GM21367 (cell line): ENCODE measurements at regions not wholly inside any gene's neighbourhood (a gene's known extent, or its start where the extent isn't known, plus 50 kb on each side); places are given as distances from the start of the nearest gene placed in this dataset.

Experiments used
- ATAC-seq: cut with Tn5 transposase; IDR thresholded peaks from one replicate; pipeline ENCODE4 v1.9.1; 2021; ENCODE audit not compliant: unreplicated experiment

- ATAC-seq = no peak
Measured at GRCh38 chr6:71114986-71115385, 158.1 kb upstream of the B3GAT2 start.

DNA sequence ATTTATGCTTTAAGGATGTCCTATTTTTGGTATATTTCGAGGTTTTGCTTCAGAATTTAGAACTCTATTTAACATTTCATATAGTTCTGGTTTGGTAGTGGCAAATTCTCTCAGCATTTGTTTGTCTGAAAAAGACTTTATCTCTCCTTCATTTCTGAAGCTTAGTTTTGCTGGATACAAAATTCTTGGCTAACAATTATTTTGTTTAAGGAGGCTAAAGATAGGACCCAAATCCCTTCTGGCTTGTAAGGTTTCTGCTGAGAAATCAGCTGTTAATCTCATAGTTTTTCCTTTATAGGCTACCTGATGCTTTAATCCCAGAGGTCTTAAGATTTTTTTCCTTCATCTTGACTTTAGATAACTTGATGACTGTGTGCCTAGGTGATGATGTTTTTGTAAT is 162.7 kb upstream of the B3GAT2 start:
- ATAC-seq = no peak

GRCh38 chr6:71123051-71123450 is 165.6 kb upstream of the OGFRL1 start:
- ATAC-seq = no peak

DNA sequence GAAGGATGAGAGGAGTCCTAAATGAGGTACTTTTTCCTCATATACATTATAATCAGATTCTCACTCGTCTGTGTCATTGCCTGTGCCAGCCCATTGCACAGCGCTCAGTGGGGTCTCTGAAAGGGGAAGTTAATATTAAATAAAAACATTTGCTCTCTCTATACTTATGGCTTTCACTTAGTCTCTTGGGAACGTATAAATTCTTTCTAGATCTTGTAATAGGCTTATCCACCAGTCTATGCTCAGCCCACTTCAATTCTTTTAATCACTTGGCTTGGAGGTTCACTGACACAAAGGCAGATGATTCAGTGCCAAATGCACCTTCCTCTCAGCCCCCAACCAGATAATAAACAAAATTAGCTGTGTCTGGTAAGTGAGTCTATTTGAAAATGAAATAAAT is 164.3 kb upstream of the OGFRL1 start:
- ATAC-seq = no peak

- no peak for ATAC-seq
Measured at GRCh38 chr6:71125216-71125615, 163.4 kb upstream of the OGFRL1 start.

GRCh38 chr6:71126506-71126905 is 162.1 kb upstream of the OGFRL1 start:
- no peak for ATAC-seq

- ATAC-seq = no peak
Measured at GRCh38 chr6:71127374-71127773, 161.2 kb upstream of the OGFRL1 start.

- ATAC-seq = no peak
Measured at GRCh38 chr6:71130277-71130676, 158.3 kb upstream of the OGFRL1 start.

- no peak for ATAC-seq
Measured at GRCh38 chr6:71134929-71135642, 153.5 kb upstream of the OGFRL1 start.

GRCh38 chr6:71137973-71138372 is 150.6 kb upstream of the OGFRL1 start:
- no peak for ATAC-seq

DNA sequence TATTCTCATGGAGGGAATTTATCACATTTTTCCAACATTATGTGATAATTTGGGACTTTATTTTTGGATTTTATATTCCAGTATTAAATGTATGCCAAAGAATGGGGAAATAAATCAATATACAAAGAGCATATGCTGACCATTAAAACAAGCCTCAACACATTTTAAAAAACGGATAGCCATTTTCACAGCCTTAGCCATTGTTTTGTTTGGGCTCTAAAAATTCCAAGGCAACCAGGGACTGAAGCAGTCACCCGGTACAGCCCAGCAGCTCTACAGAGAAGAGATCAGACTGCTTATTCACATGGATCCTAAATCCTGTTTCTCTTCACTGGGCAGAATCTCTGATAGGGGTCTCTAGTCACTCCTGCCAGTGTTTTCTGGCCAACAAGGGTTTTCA is 150.2 kb upstream of the OGFRL1 start:
- ATAC-seq = no peak

- ATAC-seq = no peak
Measured at GRCh38 chr6:71139249-71139648, 149.4 kb upstream of the OGFRL1 start.

GRCh38 chr6:71153755-71154325 is 134.8 kb upstream of the OGFRL1 start:
- no peak for ATAC-seq

- no peak for ATAC-seq
Measured at GRCh38 chr6:71157345-71157744, 131.3 kb upstream of the OGFRL1 start.

GRCh38 chr6:71164890-71165289 is 123.7 kb upstream of the OGFRL1 start:
- ATAC-seq = no peak

DNA sequence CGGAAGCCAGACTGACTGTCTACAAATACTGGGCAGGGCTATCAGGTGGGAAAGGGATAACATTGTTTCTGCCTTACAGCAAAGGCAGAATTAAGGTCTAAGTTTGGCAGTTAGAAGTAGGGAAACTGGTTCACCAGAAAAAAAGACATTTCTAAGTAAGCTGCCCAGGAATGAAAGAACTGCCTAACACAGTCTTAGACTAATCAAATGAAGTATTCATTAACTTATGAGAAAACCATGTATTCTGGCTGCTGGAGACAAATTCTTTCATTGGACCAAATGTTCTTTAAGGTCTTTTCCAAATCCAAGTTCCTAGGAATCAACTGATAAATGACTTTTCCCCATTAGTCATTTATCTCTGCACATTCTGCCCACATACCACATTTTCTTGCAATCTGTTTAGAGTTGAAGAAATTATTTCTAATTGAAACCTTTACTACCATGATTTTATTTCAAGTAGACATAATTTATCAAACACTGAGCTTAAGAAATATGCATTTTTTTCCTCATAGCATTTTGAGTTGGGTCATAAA is 120.3 kb upstream of the OGFRL1 start:
- no peak for ATAC-seq

DNA sequence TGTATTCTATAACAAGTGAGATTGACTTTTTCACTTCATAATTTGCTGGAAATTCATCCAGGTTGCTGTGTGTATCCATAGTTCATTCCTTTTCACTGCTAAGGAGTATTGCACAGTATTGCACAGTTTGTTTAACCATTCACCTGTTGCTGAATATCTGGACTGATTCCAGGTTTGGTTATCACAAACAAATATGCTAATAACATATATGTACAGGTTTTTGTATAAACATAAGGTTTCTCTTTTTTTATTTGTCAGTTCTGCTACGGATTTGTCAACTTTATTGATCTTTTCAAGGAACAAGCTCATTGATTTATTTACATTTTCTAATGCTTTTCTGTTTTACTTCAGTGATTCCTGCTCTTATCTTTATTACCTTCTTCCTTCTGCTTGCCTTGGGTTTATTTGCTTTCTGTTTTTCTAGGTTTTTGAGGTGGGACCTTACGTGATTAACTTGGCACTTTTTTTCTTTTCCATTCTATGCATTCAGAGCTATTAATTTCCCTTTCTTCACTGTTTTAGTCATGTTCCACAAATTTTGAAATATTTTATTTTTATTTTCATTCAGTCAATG is 117.0 kb upstream of the OGFRL1 start:
- ATAC-seq = no peak

DNA sequence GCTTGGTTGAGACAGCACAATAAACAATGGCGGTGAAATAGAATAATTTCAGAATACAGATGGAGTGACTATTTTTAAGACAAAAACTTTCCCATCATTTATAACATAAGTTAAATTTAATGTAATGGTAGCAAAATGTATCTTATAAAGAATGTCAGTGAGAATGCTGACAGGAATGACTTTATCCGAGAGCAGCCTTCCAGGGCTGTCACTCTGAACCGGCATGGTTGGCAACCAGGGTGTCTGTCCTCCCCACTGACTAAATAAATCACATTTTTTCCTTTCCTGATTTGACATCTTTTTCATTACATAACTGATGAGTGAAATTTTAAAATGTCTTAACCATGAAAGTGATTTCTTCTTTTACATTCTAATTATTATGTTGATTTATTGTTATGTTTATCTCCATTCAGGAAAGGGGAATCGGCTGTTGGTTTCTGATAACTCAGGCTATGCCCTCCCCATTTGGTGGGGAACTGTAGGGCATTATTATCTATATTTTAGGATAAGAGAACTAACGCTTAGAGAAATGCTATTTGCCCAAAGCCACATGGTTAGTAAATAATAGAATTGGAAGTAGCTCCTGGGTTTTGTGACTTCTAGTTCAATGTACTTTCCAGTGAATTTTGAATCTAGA is 109.2 kb upstream of the OGFRL1 start:
- no peak for ATAC-seq

DNA sequence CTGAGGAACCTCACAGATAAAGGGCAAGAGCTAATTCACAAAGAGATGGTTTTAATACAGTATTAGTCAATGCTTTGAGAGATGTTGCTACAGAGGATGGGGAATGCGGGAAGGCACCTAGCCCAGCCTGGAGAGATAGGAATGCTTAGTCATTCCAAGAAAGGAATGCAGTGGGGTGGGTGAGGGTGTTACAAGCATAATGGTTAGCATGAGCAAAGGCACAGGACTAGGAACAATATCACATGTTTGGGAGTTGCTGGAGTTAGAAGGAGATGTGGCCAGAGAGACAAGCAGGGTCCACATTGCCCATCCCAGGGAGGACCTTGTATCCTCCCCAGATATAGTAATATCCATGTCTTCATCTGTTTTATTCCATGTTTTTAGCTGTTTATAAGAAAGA is 107.0 kb upstream of the OGFRL1 start:
- ATAC-seq = no peak

DNA sequence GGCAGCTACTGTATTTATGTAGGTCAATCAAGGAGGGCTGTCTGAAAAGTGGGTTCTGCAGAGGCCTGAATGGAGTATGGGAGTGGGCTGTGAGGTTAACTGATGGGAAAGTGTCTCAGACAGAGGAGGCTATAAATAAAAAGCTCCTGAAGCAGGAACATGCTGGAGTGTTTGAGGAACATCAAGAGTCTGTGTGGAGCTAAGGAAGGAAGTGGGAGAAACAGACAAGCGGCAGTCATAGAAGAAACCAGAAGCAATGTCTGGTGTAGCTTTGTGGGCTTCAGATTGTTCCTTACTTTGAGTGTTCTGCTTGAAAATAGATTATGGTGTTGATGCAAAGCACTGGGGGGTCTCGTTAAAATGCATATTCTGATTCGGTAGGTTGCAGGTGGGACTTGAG is 101.5 kb upstream of the OGFRL1 start:
- no peak for ATAC-seq

DNA sequence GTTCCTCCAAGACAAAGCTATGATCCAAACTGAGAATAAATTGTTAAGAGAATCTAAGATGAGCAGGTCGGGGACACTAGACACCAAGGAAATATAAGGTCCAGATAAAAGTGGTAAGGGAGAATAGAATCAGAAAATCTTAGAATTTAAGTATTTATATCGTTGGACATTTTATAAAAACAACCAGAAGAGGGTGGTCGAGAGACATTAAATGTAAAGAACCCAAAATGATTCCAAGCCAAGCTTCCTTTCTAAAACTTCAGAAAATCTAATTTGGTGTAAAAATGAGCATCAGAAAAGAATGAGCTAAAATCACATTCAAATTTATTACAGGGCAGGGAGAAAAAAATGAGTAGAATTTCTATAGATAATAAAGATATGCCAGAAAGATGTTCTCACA is 97.8 kb upstream of the OGFRL1 start:
- no peak for ATAC-seq

GRCh38 chr6:71194724-71195123 is 93.9 kb upstream of the OGFRL1 start:
- no peak for ATAC-seq
